ENCODE measurements at regions not wholly inside any gene's neighbourhood (a gene's known extent, or its start where the extent isn't known, plus 50 kb on each side); places are given as distances from the start of the nearest gene placed in this dataset.

DNA sequence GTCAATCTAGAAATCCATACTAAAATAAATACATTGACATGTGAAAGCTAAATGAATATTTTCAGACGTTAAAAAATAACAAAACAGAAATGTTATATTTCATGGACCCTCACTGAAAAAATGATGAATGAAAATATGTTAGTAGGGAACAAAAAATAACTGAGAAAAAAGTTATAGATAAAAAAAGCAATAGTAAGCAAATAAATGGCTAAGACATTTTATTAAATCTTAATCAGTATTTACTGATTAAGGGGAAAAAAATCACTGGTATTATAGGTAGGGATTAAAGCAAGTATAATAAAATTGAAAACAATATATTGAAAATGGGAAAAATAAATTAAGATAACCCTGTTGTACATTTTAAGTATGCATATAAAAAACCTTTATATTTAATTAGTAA is 468.1 kb upstream of the MANEA start:
- Histone ChIP-seq H3K9me3 (ENCODE audit: low read length) (no peaks in the 10 kb centered on the region), H3K4me2 (ENCODE audit: low read length) (no peak overlapping the region), H3F3A (ENCODE audit: insufficient read depth, low read length) (no peaks in the 10 kb centered on the region), H3K27ac (ENCODE audit: low read depth, low read length, poor library complexity, severe bottlenecking) (no peak overlapping the region), H3K27me3 (ENCODE audit: insufficient read depth, low read length) (no peaks in the 10 kb centered on the region), H2AFZ (ENCODE audit: low read length) (no peak overlapping the region), H3K9me2 (ENCODE audit: low read depth, low read length) (no peaks in the 10 kb centered on the region), H3K36me3 (ENCODE audit: insufficient read depth, low read length) (no peaks in the 10 kb centered on the region), H3K9ac (ENCODE audit: low read length) (no peak overlapping the region), H3K4me1 (ENCODE audit: insufficient read depth, low read length, severe bottlenecking) (no peaks in the 10 kb centered on the region), H3K79me2 (ENCODE audit: insufficient read depth, low read length) (no peaks in the 10 kb centered on the region), H4K20me1 (ENCODE audit: insufficient read depth, low read length) (no peaks in the 10 kb centered on the region), H3K4me3 (ENCODE audit: low read depth, low read length, poor library complexity, severe bottlenecking) (no peak overlapping the region)
- TF ChIP-seq EZH2 (IDR thresholded peaks at IDR 0.05; ENCODE audit: borderline replicate concordance, low read length) = no peak
- TF ChIP-seq, protein P1, sequence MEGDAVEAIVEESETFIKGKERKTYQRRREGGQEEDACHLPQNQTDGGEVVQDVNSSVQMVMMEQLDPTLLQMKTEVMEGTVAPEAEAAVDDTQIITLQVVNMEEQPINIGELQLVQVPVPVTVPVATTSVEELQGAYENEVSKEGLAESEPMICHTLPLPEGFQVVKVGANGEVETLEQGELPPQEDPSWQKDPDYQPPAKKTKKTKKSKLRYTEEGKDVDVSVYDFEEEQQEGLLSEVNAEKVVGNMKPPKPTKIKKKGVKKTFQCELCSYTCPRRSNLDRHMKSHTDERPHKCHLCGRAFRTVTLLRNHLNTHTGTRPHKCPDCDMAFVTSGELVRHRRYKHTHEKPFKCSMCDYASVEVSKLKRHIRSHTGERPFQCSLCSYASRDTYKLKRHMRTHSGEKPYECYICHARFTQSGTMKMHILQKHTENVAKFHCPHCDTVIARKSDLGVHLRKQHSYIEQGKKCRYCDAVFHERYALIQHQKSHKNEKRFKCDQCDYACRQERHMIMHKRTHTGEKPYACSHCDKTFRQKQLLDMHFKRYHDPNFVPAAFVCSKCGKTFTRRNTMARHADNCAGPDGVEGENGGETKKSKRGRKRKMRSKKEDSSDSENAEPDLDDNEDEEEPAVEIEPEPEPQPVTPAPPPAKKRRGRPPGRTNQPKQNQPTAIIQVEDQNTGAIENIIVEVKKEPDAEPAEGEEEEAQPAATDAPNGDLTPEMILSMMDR (IDR thresholded peaks at IDR 0.05; ENCODE audit: low read length) = no peak

DNA sequence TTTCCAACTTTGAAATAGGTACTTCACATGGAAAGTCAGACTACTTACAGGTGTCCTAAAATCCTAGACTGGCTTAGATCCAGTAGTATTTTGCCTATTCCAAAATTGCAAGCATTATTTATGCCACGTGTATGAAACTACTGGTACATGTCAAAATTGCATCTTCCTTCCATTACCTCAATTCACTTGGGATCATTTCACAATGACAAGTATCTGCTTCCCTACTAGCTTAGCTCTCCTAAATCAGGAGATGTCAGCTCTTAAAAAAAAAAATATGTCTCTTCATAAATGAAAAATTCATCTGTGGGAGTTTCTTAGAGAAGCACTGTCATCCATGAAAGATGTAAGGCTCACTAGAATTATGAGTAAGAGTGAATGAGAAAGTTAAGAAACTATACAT is 466.6 kb upstream of the MANEA start:
- Histone ChIP-seq H3K79me2 (ENCODE audit: insufficient read depth, low read length) (no peaks in the 10 kb centered on the region), H3K4me2 (ENCODE audit: low read length) (no peak overlapping the region), H3K36me3 (ENCODE audit: insufficient read depth, low read length) (no peaks in the 10 kb centered on the region), H3K4me1 (ENCODE audit: insufficient read depth, low read length, severe bottlenecking) (no peaks in the 10 kb centered on the region), H3K9me2 (ENCODE audit: low read depth, low read length) (no peaks in the 10 kb centered on the region), H4K20me1 (ENCODE audit: insufficient read depth, low read length) (no peaks in the 10 kb centered on the region), H3K9ac (ENCODE audit: low read length) (no peak overlapping the region), H3K27ac (ENCODE audit: low read depth, low read length, poor library complexity, severe bottlenecking) (no peak overlapping the region), H3K4me3 (ENCODE audit: low read depth, low read length, poor library complexity, severe bottlenecking) (no peak overlapping the region), H3K9me3 (ENCODE audit: low read length) (no peaks in the 10 kb centered on the region), H3F3A (ENCODE audit: insufficient read depth, low read length) (no peaks in the 10 kb centered on the region), H2AFZ (ENCODE audit: low read length) (no peak overlapping the region), H3K27me3 (ENCODE audit: insufficient read depth, low read length) (no peaks in the 10 kb centered on the region)
- TF ChIP-seq, protein P1 (IDR thresholded peaks at IDR 0.05; ENCODE audit: low read length) = no peak
- TF ChIP-seq EZH2 (IDR thresholded peaks at IDR 0.05; ENCODE audit: borderline replicate concordance, low read length) = no peak

DNA sequence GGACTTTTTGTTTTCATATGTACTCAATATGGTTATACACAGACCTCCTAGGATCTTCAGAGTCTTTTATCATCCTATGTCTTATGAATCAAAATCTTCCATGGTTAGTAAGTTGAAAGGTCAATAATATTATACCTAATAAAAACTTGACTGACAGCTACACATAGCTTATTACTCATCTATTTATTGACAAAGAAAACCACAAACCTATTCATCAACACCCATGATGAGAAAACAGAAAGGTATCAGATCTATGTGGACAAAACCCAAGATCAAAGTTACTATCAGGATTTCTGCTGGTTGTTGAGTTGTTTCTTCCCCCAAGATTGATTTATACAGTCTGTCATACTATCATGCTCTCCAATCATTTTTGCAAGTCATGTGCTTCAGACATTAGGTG is 460.1 kb upstream of the MANEA start:
- TF ChIP-seq, protein P1 (IDR thresholded peaks at IDR 0.05; ENCODE audit: low read length) = no peak
- no peak for TF ChIP-seq EZH2 (IDR thresholded peaks at IDR 0.05; ENCODE audit: borderline replicate concordance, low read length)

More for the DNA sequence above, 460.1 kb upstream of the MANEA start:
- Histone ChIP-seq H3K9ac (ENCODE audit: low read length) (no peak overlapping the region), H3K4me3 (ENCODE audit: low read depth, low read length, poor library complexity, severe bottlenecking) (no peak overlapping the region), H3F3A (ENCODE audit: insufficient read depth, low read length) (no peaks in the 10 kb centered on the region), H3K9me2 (ENCODE audit: low read depth, low read length) (no peaks in the 10 kb centered on the region), H2AFZ (ENCODE audit: low read length) (no peak overlapping the region), H3K27ac (ENCODE audit: low read depth, low read length, poor library complexity, severe bottlenecking) (no peak overlapping the region), H3K9me3 (ENCODE audit: low read length) (no peaks in the 10 kb centered on the region), H4K20me1 (ENCODE audit: insufficient read depth, low read length) (no peaks in the 10 kb centered on the region), H3K4me2 (ENCODE audit: low read length) (no peak overlapping the region), H3K36me3 (ENCODE audit: insufficient read depth, low read length) (no peaks in the 10 kb centered on the region), H3K27me3 (ENCODE audit: insufficient read depth, low read length) (no peaks in the 10 kb centered on the region), H3K4me1 (ENCODE audit: insufficient read depth, low read length, severe bottlenecking) (no peaks in the 10 kb centered on the region), H3K79me2 (ENCODE audit: insufficient read depth, low read length) (no peaks in the 10 kb centered on the region)
